A549 (cell line): ENCODE measurements at regions not wholly inside any gene's neighbourhood (a gene's known extent, or its start where the extent isn't known, plus 50 kb on each side); places are given as distances from the start of the nearest gene placed in this dataset.

Source experiments
- ATAC-seq, 2 experiments: fragments of 200-7000 bp in 1 of 2; fragments of >200 bp in 1 of 2; cut with Nextera tagmentation in 1 of 2; cut with Tn5 transposase in 1 of 2; 3 replicates each; pipeline versions ENCODE4 v1.8.0 to v1.9.1; 2018 to 2020; ENCODE audit warnings: mild to moderate bottlenecking in 1 of 2, moderate library complexity in 1 of 2
- CTCF ChIA-PET: fragments of 300-600 bp; sonication (Branson Sonifier 250); formaldehyde crosslinking; extraction: SDS; loops from one replicate; lab custom pipeline; 2021; ENCODE audit warnings: antibody characterized with exemption, inconsistent platforms; lab: Yijun Ruan, JAX
- POLR2A ChIA-PET: fragments of 350-600 bp; formaldehyde crosslinking; extraction: SDS; loops from one replicate; lab custom pipeline; 2021; ENCODE audit warnings: antibody characterized with exemption, inconsistent platforms; lab: Yijun Ruan, JAX
- DNase-seq, 2 experiments: peaks; one replicate each; pipeline versions ENCODE4 v3.0.0 to v3.0.0-alpha.2; 2011 to 2016; ENCODE audit warnings: low read depth in 1 of 2, low spot score in 1 of 2
- FAIRE-seq: peaks from 2 replicates; lab custom pipeline; 2011; peaks lifted over from hg19 to GRCh38; lab: Jason Lieb, UNC
- H3K27ac ChIP-seq, 2 experiments: fragments of >200 bp; sonication (Bioruptor Twin); formaldehyde crosslinking; 3 replicates each; pipeline ENCODE4 v1.5.1; 2016 to 2017
- H3K4me1 ChIP-seq: fragments of >200 bp; sonication (Bioruptor Twin); formaldehyde crosslinking; 3 replicates; pipeline ENCODE4 v1.6.1; 2016
- H3K4me2 ChIP-seq: fragments of >200 bp; sonication (Bioruptor Twin); formaldehyde crosslinking; 3 replicates; pipeline ENCODE4 v1.6.1; 2016
- H3K4me3 ChIP-seq: fragments of >200 bp; sonication (Bioruptor Twin); formaldehyde crosslinking; 3 replicates; pipeline ENCODE4 v1.5.1; 2016
- H3K9me3 ChIP-seq: fragments of >200 bp; sonication (Bioruptor Twin); formaldehyde crosslinking; 3 replicates; pipeline ENCODE4 v1.6.1; 2016
- BCL3 ChIP-seq: fragments of >200 bp; sonication (Bioruptor Twin); formaldehyde crosslinking; IDR thresholded peaks from 3 replicates; pipeline ENCODE4 v1.6.1; 2016
- CBX2 ChIP-seq: fragments of 200-600 bp; sonication (generic); IDR thresholded peaks from 2 replicates; pipeline ENCODE4 v1.6.1; 2016; ENCODE audit warnings: low read depth, mild to moderate bottlenecking, borderline replicate concordance
- CEBPB ChIP-seq, 2 experiments: fragments of >200 bp in 1 of 2; sonication (Bioruptor Twin) in 1 of 2; formaldehyde crosslinking in 1 of 2; IDR thresholded peaks; 2 replicates each; pipeline ENCODE4 v1.6.1; 2012 to 2016
- CHD4 ChIP-seq: fragments of 200-600 bp; sonication (generic); IDR thresholded peaks from 2 replicates; pipeline ENCODE4 v1.6.1; 2016; ENCODE audit warnings: antibody characterized with exemption, mild to moderate bottlenecking, borderline replicate concordance
- ELK1 ChIP-seq: fragments of 150-350 bp; IDR thresholded peaks from 2 replicates; pipeline ENCODE4 v1.6.1; 2014; ENCODE audit warnings: low read depth, mild to moderate bottlenecking, low read length
- EP300 ChIP-seq, 2 experiments: fragments of >200 bp; sonication (Bioruptor Twin); formaldehyde crosslinking; IDR thresholded peaks; 2 replicates in 1 of 2; 3 replicates in 1 of 2; pipeline ENCODE4 v1.6.1; 2016 to 2017
- ESRRA ChIP-seq: fragments of 150-350 bp; IDR thresholded peaks from 2 replicates; pipeline ENCODE4 v1.6.1; 2014; ENCODE audit warnings: mild to moderate bottlenecking, low read length, borderline replicate concordance
- FOSB ChIP-seq: fragments of 250-450 bp; sonication (Bioruptor Pico); IDR thresholded peaks from 2 replicates; pipeline ENCODE4 v1.5.0; 2020; ENCODE audit warnings: mild to moderate bottlenecking, moderate library complexity
- FOSL2 ChIP-seq, 2 experiments: fragments of 450-650 bp in 1 of 2; fragments of >200 bp in 1 of 2; sonication (Bioruptor Twin) in 1 of 2; formaldehyde crosslinking; IDR thresholded peaks; 2 replicates each; pipeline versions ENCODE4 v1.5.0 to v1.6.1; 2016 to 2020; ENCODE audit warnings: mild to moderate bottlenecking in 1 of 2, moderate library complexity in 1 of 2
- FOXS1 ChIP-seq: fragments of 250-450 bp; sonication (Bioruptor Pico); IDR thresholded peaks from 2 replicates; pipeline ENCODE4 v1.5.0; 2020; ENCODE audit warnings: mild to moderate bottlenecking, moderate library complexity
- HDAC2 ChIP-seq: fragments of 200-600 bp; sonication (generic); IDR thresholded peaks from 2 replicates; pipeline ENCODE4 v1.6.1; 2016
- HES2 ChIP-seq: fragments of >200 bp; sonication (Bioruptor Twin); formaldehyde crosslinking; IDR thresholded peaks from 2 replicates; pipeline ENCODE4 v1.6.1; 2016
- HEYL ChIP-seq: fragments of 250-450 bp; sonication (Bioruptor Pico); IDR thresholded peaks from 2 replicates; pipeline ENCODE4 v1.8.0; 2021; ENCODE audit warnings: mild to moderate bottlenecking, moderate library complexity
- HMGXB4 ChIP-seq: fragments of 250-450 bp; sonication (Bioruptor Pico); IDR thresholded peaks from 2 replicates; pipeline ENCODE4 v1.5.0; 2021; ENCODE audit warnings: mild to moderate bottlenecking, moderate library complexity, borderline replicate concordance
- HOXB5 ChIP-seq: fragments of 250-450 bp; sonication (Bioruptor Pico); IDR thresholded peaks from 2 replicates; pipeline ENCODE4 v1.5.0; 2020; ENCODE audit warnings: mild to moderate bottlenecking, moderate library complexity
- KDM5A ChIP-seq: fragments of 200-600 bp; sonication (generic); IDR thresholded peaks from 2 replicates; pipeline ENCODE4 v1.6.1; 2016; ENCODE audit warnings: antibody characterized with exemption, mild to moderate bottlenecking
- MAFK ChIP-seq: fragments of 450-650 bp; IDR thresholded peaks from 2 replicates; pipeline ENCODE4 v1.6.1; 2014; ENCODE audit not compliant: partially characterized antibody
- MYC ChIP-seq: IDR thresholded peaks from 2 replicates; pipeline ENCODE4 v1.6.1; 2012; ENCODE audit warnings: mild to moderate bottlenecking, inconsistent platforms, low read length, improper control_type of control experiment, borderline replicate concordance
- NR3C1 ChIP-seq: fragments of >200 bp; sonication (Bioruptor Twin); formaldehyde crosslinking; IDR thresholded peaks from 3 replicates; pipeline ENCODE4 v1.6.1; 2017
- PBX3 ChIP-seq: IDR thresholded peaks from 2 replicates; pipeline ENCODE4 v1.6.1; 2012
- POLR2A ChIP-seq: IDR thresholded peaks from 2 replicates; pipeline ENCODE4 v1.6.1; 2012; ENCODE audit warnings: mild to moderate bottlenecking, low read length
- POLR2AphosphoS2 ChIP-seq: conservative IDR thresholded peaks from 2 replicates; pipeline ENCODE4 v1.6.1; 2012; ENCODE audit warnings: low read length, improper control_type of control experiment, inconsistent platforms
- RARB ChIP-seq: fragments of 250-450 bp; sonication (Bioruptor Pico); IDR thresholded peaks from 2 replicates; pipeline ENCODE4 v1.8.0; 2021; ENCODE audit warnings: mild to moderate bottlenecking, moderate library complexity
- RCOR1 ChIP-seq: fragments of 150-350 bp; IDR thresholded peaks from 2 replicates; pipeline ENCODE4 v1.6.1; 2014; ENCODE audit warnings: antibody characterized with exemption, low read length, low read depth
- RFX5 ChIP-seq: fragments of 450-650 bp; IDR thresholded peaks from 2 replicates; pipeline ENCODE4 v1.7.1; 2014; ENCODE audit warnings: antibody characterized with exemption, mild to moderate bottlenecking, moderate library complexity
- RNF2 ChIP-seq: fragments of 200-600 bp; sonication (generic); IDR thresholded peaks from 2 replicates; pipeline ENCODE4 v1.6.1; 2016; ENCODE audit warnings: low read depth, mild to moderate bottlenecking, antibody characterized with exemption, moderate library complexity, borderline replicate concordance
- SMC3 ChIP-seq: fragments of >200 bp; sonication (Bioruptor Twin); formaldehyde crosslinking; IDR thresholded peaks from 3 replicates; pipeline ENCODE4 v1.6.1; 2018; ENCODE audit warnings: inconsistent platforms
- SREBF2 ChIP-seq: fragments of 450-650 bp; IDR thresholded peaks from 2 replicates; pipeline ENCODE4 v1.6.1; 2014; ENCODE audit warnings: mild to moderate bottlenecking, moderate library complexity
- TP53 ChIP-seq: fragments of 250-450 bp; sonication (Bioruptor Pico); IDR thresholded peaks from 2 replicates; pipeline ENCODE4 v1.5.0; 2021; ENCODE audit warnings: mild to moderate bottlenecking, moderate library complexity
- ZFP36 ChIP-seq: fragments of 450-650 bp; IDR thresholded peaks from 2 replicates; pipeline ENCODE4 v1.6.1; 2014; ENCODE audit warnings: borderline replicate concordance; ENCODE audit not compliant: partially characterized antibody
- whole genome bisulfite sequencing: methylation state at CpG from one replicate; pipeline ENCODE4 v1.1.6; 2017; ENCODE audit errors: missing lambda C conversion rate; 5-methylcytosine and 5-hydroxymethylcytosine counted together

GRCh38 chr9:25224309-25224708 is 453.9 kb downstream of the TUSC1 start:
- WGBS: 2% methylated on average over 2 of the region's 2 CpGs
- ATAC-seq: no peak
- H3K27ac ChIP-seq: no peak overlapping the region
- H3K4me2 ChIP-seq: no peak overlapping the region
- TF ChIP-seq CBX2 (no peak), RARB (CRISPR knock-in tag) (no peak), NR3C1 (no peak), TP53 (CRISPR knock-in tag) (no peak), RNF2 (no peak), MAFK (no peak)
- H3K4me1 ChIP-seq: no peaks in the 10 kb centered on the region
- H3K9me3 ChIP-seq: no peaks in the 10 kb centered on the region
- CTCF ChIA-PET: no interaction called here
- POLR2A ChIA-PET: no interaction called here
- H3K4me3 ChIP-seq: no peak overlapping the region
- no peak for FAIRE-seq
- DNase-seq: no peak

- ChIA-PET CTCF (no interaction called here), POLR2A (no interaction called here)
- no peak for ATAC-seq
- Histone ChIP-seq H3K27ac (no peak overlapping the region), H3K4me3 (no peak overlapping the region), H3K4me1 (no peaks in the 10 kb centered on the region), H3K4me2 (no peak overlapping the region), H3K9me3 (no peaks in the 10 kb centered on the region)
- no peak for TF ChIP-seq CEBPB (IDR thresholded peaks at IDR 0.05)
- no peak for TF ChIP-seq POLR2A
- no peak for TF ChIP-seq KDM5A
- no peak for TF ChIP-seq MYC
- TF ChIP-seq ESRRA: no peak
- no peak for TF ChIP-seq ELK1
- no peak for TF ChIP-seq HEYL (CRISPR knock-in tag)
- TF ChIP-seq HOXB5 (CRISPR knock-in tag): no peak
- TF ChIP-seq RCOR1: no peak
- no peak for TF ChIP-seq CBX2
- no peak for TF ChIP-seq CHD4
- TF ChIP-seq FOXS1 (CRISPR knock-in tag): no peak
- no peak for TF ChIP-seq FOSL2 (IDR thresholded peaks at IDR 0.05)
- no peak for TF ChIP-seq FOSL2 (CRISPR knock-in tag; IDR thresholded peaks at IDR 0.05)
- TF ChIP-seq EP300 (IDR thresholded peaks at IDR 0.05): no peak
- TF ChIP-seq HDAC2: no peak
- TF ChIP-seq BCL3: no peak
- TF ChIP-seq SREBF2: no peak
- no peak for TF ChIP-seq RFX5
- 6% methylated on average over 5 of the region's 5 CpGs for WGBS
- FAIRE-seq: no peak
- no peak for DNase-seq
Observed at GRCh38 chr9:25212361-25212760, 465.9 kb downstream of the TUSC1 start.

- no peak for ATAC-seq
- ChIA-PET CTCF (no interaction called here), POLR2A (no interaction called here)
- DNase-seq: no peak
- FAIRE-seq: no peak
- no peak overlapping the region for H3K4me2 ChIP-seq
- WGBS: 5% methylated on average over 6 of the region's 6 CpGs
- no peaks in the 10 kb centered on the region for H3K9me3 ChIP-seq
- H3K4me3 ChIP-seq: no peak overlapping the region
- no peaks in the 10 kb centered on the region for H3K4me1 ChIP-seq
- H3K27ac ChIP-seq: no peak overlapping the region
- TF ChIP-seq HES2 (no peak), ZFP36 (no peak), FOSL2 (IDR thresholded peaks at IDR 0.05) (no peak), FOSL2 (CRISPR knock-in tag; IDR thresholded peaks at IDR 0.05) (no peak), SMC3 (no peak), PBX3 (no peak), RFX5 (no peak), HMGXB4 (CRISPR knock-in tag) (no peak), POLR2AphosphoS2 (no peak), CBX2 (no peak), FOSB (no peak), POLR2A (no peak)
Observed at GRCh38 chr9:25207402-25208195, 470.6 kb downstream of the TUSC1 start.
